ENCODE measurements at regions not wholly inside any gene's neighbourhood (a gene's known extent, or its start where the extent isn't known, plus 50 kb on each side); places are given as distances from the start of the nearest gene placed in this dataset.

GRCh38 chr6:119902681-119903080 is 553.1 kb upstream of the MAN1A1 start (continued):
- TF ChIP-seq AHDC1 (CRISPR knock-in tag; IDR thresholded peaks at IDR 0.05; ENCODE audit: borderline replicate concordance) (no peak), HNF1A (IDR thresholded peaks at IDR 0.05; ENCODE audit: low read depth) (no peak), HNF1A (CRISPR knock-in tag; IDR thresholded peaks at IDR 0.05; ENCODE audit: borderline replicate concordance) (no peak), MIER3 (CRISPR knock-in tag; IDR thresholded peaks at IDR 0.05; ENCODE audit: borderline replicate concordance) (no peak), EP300 (IDR thresholded peaks at IDR 0.05; ENCODE audit: low read depth in 2 of 2, low read length in 2 of 2) (no peak), EP300 (CRISPR knock-in tag; IDR thresholded peaks at IDR 0.05; ENCODE audit: borderline replicate concordance) (no peak), ZNF652 (CRISPR knock-in tag; IDR thresholded peaks at IDR 0.05; ENCODE audit: borderline replicate concordance, low read depth) (no peak), CCDC6 (CRISPR knock-in tag; IDR thresholded peaks at IDR 0.05) (no peak), ZNF205 (CRISPR knock-in tag; IDR thresholded peaks at IDR 0.05) (no peak), ZNF670 (CRISPR knock-in tag; IDR thresholded peaks at IDR 0.05; ENCODE audit: borderline replicate concordance) (no peak)
